ENCODE measurements at regions not wholly inside any gene's neighbourhood (a gene's known extent, or its start where the extent isn't known, plus 50 kb on each side); places are given as distances from the start of the nearest gene placed in this dataset.

DNA sequence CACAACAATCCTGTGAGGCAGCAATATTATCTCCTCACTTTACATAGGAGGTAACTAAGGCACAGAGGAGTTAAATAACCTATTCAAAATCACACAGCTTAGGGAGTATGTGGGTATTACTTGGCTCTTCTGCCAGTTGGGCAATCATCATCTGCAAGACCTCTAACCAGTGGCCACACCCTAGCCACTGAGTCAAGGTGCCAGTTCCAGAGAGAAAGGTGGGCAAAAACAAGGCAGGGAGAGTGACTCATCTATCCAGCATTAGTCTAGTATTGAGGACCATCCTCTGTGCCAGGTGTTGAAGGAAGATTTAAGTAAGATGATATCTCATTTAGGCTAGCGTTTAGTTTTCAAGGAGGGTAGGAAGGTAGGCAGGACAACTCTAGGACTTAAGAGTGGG lies 113.9 kb upstream of the EOLA2 start:
- Histone ChIP-seq H3K9me3 (ENCODE audit: control insufficient read depth, low read depth, low read length) (peaks cover 44% of the 10 kb centered on the region), H2BK5ac (ENCODE audit: insufficient read length, low read length) (no peak overlapping the region), H3K9ac (ENCODE audit: extremely low read depth, insufficient read length, low read length) (no peak overlapping the region), H2BK20ac (ENCODE audit: low read depth, low read length, poor library complexity, severe bottlenecking) (no peak overlapping the region), H3K14ac (ENCODE audit: insufficient read depth, low read length) (no peak overlapping the region), H3K4me2 (ENCODE audit: insufficient read depth, insufficient read length, low read length) (no peak overlapping the region), H2BK120ac (ENCODE audit: low read depth, low read length, poor library complexity, severe bottlenecking) (no peak overlapping the region), H3T11ph (ENCODE audit: low read length) (no peak overlapping the region), H2AFZ (ENCODE audit: low read length) (no peak overlapping the region), H4K5ac (ENCODE audit: insufficient read length, low read depth, low read length) (no peak overlapping the region), H3K56ac (ENCODE audit: insufficient read length, low read depth, low read length) (no peak overlapping the region), H3K79me2 (ENCODE audit: insufficient read depth, low read length) (no peaks in the 10 kb centered on the region), H2BK12ac (ENCODE audit: insufficient read length, low read depth, low read length) (no peak overlapping the region), H4K8ac (replicated peaks; ENCODE audit: insufficient read length, low read depth, low read length) (no peak overlapping the region), H3K18ac (ENCODE audit: insufficient read length, low read depth, low read length) (no peak overlapping the region), H3K4me1 (ENCODE audit: insufficient read depth, low read length) (no peaks in the 10 kb centered on the region), H2AK5ac (ENCODE audit: insufficient read length, low read length) (no peak overlapping the region), H3K27me3 (ENCODE audit: insufficient read depth, low read length) (no peaks in the 10 kb centered on the region), H3K79me1 (ENCODE audit: insufficient read depth, low read depth, low read length, poor library complexity, severe bottlenecking) (no peaks in the 10 kb centered on the region), H4K20me1 (ENCODE audit: control insufficient read depth, insufficient read depth, insufficient read length) (no peaks in the 10 kb centered on the region), H3K27ac (ENCODE audit: insufficient read length, low read depth, low read length) (no peak overlapping the region), H3K4ac (ENCODE audit: low read depth, low read length) (no peak overlapping the region), H2BK15ac (ENCODE audit: low read depth, low read length) (no peak overlapping the region), H3K23ac (ENCODE audit: insufficient read length, low read depth, low read length) (no peak overlapping the region), H4K91ac (ENCODE audit: insufficient read length, low read depth, low read length) (no peak overlapping the region), H3K23me2 (ENCODE audit: insufficient read length, low read depth, low read length, poor library complexity, severe bottlenecking) (no peaks in the 10 kb centered on the region)
- Mint-ChIP-seq H3K9me3 (peaks cover 54 to 57% of the 10 kb centered on the region in 2 experiments), H3K27me3 (ENCODE audit: low read depth) (no peaks in the 10 kb centered on the region; the same call in 1 of the 2 replicates), H3K27ac (no peak overlapping the region; a peak in 1 of 7 replicates), H3K4me1 (no peaks in the 10 kb centered on the region), H3K4me3 (no peak overlapping the region), H3K36me3 (ENCODE audit: insufficient read depth in 1 of 3, low read depth in 3 of 3) (no peaks in the 10 kb centered on the region)
- WGBS (ENCODE audit: extremely low coverage, insufficient read length, low lambda C conversion rate): no CpG with 5 or more reads among the region's 1 CpG
- no peak for DNase-seq
- TF ChIP-seq, protein P1, sequence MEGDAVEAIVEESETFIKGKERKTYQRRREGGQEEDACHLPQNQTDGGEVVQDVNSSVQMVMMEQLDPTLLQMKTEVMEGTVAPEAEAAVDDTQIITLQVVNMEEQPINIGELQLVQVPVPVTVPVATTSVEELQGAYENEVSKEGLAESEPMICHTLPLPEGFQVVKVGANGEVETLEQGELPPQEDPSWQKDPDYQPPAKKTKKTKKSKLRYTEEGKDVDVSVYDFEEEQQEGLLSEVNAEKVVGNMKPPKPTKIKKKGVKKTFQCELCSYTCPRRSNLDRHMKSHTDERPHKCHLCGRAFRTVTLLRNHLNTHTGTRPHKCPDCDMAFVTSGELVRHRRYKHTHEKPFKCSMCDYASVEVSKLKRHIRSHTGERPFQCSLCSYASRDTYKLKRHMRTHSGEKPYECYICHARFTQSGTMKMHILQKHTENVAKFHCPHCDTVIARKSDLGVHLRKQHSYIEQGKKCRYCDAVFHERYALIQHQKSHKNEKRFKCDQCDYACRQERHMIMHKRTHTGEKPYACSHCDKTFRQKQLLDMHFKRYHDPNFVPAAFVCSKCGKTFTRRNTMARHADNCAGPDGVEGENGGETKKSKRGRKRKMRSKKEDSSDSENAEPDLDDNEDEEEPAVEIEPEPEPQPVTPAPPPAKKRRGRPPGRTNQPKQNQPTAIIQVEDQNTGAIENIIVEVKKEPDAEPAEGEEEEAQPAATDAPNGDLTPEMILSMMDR (conservative IDR thresholded peaks at IDR 0.05): no peak
